H9 (cell line): ENCODE measurements at regions not wholly inside any gene's neighbourhood (a gene's known extent, or its start where the extent isn't known, plus 50 kb on each side); places are given as distances from the start of the nearest gene placed in this dataset.

Experiments
- DNase-seq: peaks from one replicate; pipeline ENCODE4 v3.0.0-alpha.2; 2017
- H2AFZ ChIP-seq: one replicate; pipeline ENCODE4 v1.6.1; 2013; ENCODE audit warnings: mild to moderate bottlenecking, low read length, control low read depth, moderate library complexity
- H2AK5ac ChIP-seq: 2 replicates; pipeline ENCODE4 v1.6.1; 2013; ENCODE audit warnings: low read length, control low read depth, mixed read lengths; ENCODE audit not compliant: insufficient read length
- H2BK120ac ChIP-seq: one replicate; pipeline ENCODE4 v1.6.1; 2013; ENCODE audit warnings: low read depth, mild to moderate bottlenecking, low read length, control low read depth, inconsistent platforms; ENCODE audit not compliant: poor library complexity, severe bottlenecking
- H2BK12ac ChIP-seq: 2 replicates; pipeline ENCODE4 v1.6.1; 2013; ENCODE audit warnings: low read length, control low read depth, mixed read lengths, low read depth; ENCODE audit not compliant: insufficient read length
- H2BK15ac ChIP-seq: 2 replicates; pipeline ENCODE4 v1.6.1; 2013; ENCODE audit warnings: low read depth, low read length, control low read depth
- H2BK20ac ChIP-seq: one replicate; pipeline ENCODE4 v1.6.1; 2013; ENCODE audit warnings: low read depth, mild to moderate bottlenecking, low read length, control low read depth, inconsistent platforms; ENCODE audit not compliant: poor library complexity, severe bottlenecking
- H2BK5ac ChIP-seq: 2 replicates; pipeline ENCODE4 v1.6.1; 2013; ENCODE audit warnings: low read length, control low read depth, mixed read lengths; ENCODE audit not compliant: insufficient read length
- H3K14ac ChIP-seq: 2 replicates; pipeline ENCODE4 v1.6.1; 2013; ENCODE audit warnings: low read length, control low read depth; ENCODE audit not compliant: insufficient read depth
- H3K18ac ChIP-seq: 2 replicates; pipeline ENCODE4 v1.6.1; 2013; ENCODE audit warnings: low read depth, mild to moderate bottlenecking, mixed read lengths, low read length, control low read depth; ENCODE audit not compliant: insufficient read length
- H3K23ac ChIP-seq: 2 replicates; pipeline ENCODE4 v1.6.1; 2013; ENCODE audit warnings: low read length, control low read depth, mixed read lengths, low read depth; ENCODE audit not compliant: insufficient read length
- H3K23me2 ChIP-seq: 2 replicates; pipeline ENCODE4 v1.6.1; 2013; ENCODE audit warnings: low read depth, mild to moderate bottlenecking, mixed read lengths, low read length, control low read depth; ENCODE audit not compliant: insufficient read length, poor library complexity, severe bottlenecking
- H3K27ac ChIP-seq: 2 replicates; pipeline ENCODE4 v1.5.1; 2013; ENCODE audit warnings: low read length, control low read depth, mixed read lengths, low read depth; ENCODE audit not compliant: insufficient read length
- H3K27me3 ChIP-seq: 2 replicates; pipeline ENCODE4 v1.6.1; 2013; ENCODE audit warnings: low read length, control low read depth, inconsistent platforms; ENCODE audit not compliant: insufficient read depth
- H3K4ac ChIP-seq: 2 replicates; pipeline ENCODE4 v1.6.1; 2013; ENCODE audit warnings: low read depth, mild to moderate bottlenecking, control low read depth, inconsistent platforms, low read length, moderate library complexity
- H3K4me1 ChIP-seq: 2 replicates; pipeline ENCODE4 v1.6.1; 2013; ENCODE audit warnings: low read length, control low read depth, inconsistent platforms; ENCODE audit not compliant: insufficient read depth
- H3K4me2 ChIP-seq: 2 replicates; pipeline ENCODE4 v1.6.1; 2013; ENCODE audit warnings: low read length, control low read depth, mixed read lengths; ENCODE audit not compliant: insufficient read length, insufficient read depth
- H3K56ac ChIP-seq: 2 replicates; pipeline ENCODE4 v1.6.1; 2013; ENCODE audit warnings: low read depth, mild to moderate bottlenecking, mixed read lengths, low read length, control low read depth; ENCODE audit not compliant: insufficient read length
- H3K79me1 ChIP-seq: 2 replicates; pipeline ENCODE4 v1.6.1; 2013; ENCODE audit warnings: low read depth, mild to moderate bottlenecking, moderate library complexity, low read length, control low read depth, inconsistent platforms; ENCODE audit not compliant: insufficient read depth, poor library complexity, severe bottlenecking
- H3K79me2 ChIP-seq: 2 replicates; pipeline ENCODE4 v1.6.1; 2013; ENCODE audit warnings: low read length, control low read depth, inconsistent platforms; ENCODE audit not compliant: insufficient read depth
- H3K9ac ChIP-seq: 2 replicates; pipeline ENCODE4 v1.6.1; 2013; ENCODE audit warnings: low read length, control low read depth, mixed read lengths; ENCODE audit not compliant: insufficient read length; ENCODE audit errors: extremely low read depth
- H3K9me3 ChIP-seq: one replicate; pipeline ENCODE4 v1.6.1; 2013; ENCODE audit warnings: low read depth, low read length, inconsistent platforms; ENCODE audit not compliant: control insufficient read depth
- H3T11ph ChIP-seq: one replicate; pipeline ENCODE4 v1.6.1; 2013; ENCODE audit warnings: mild to moderate bottlenecking, low read length, control low read depth, inconsistent platforms
- H4K20me1 ChIP-seq: one replicate; pipeline ENCODE4 v1.6.1; 2013; ENCODE audit not compliant: control insufficient read depth, insufficient read length, insufficient read depth
- H4K5ac ChIP-seq: 2 replicates; pipeline ENCODE4 v1.6.1; 2013; ENCODE audit warnings: low read depth, mild to moderate bottlenecking, mixed read lengths, low read length, control low read depth; ENCODE audit not compliant: insufficient read length
- H4K8ac ChIP-seq: replicated peaks from 2 replicates; pipeline ENCODE4 v1.6.1; 2013; ENCODE audit warnings: low read length, control low read depth, mixed read lengths, low read depth; ENCODE audit not compliant: insufficient read length
- H4K91ac ChIP-seq: 2 replicates; pipeline ENCODE4 v1.6.1; 2013; ENCODE audit warnings: low read depth, mild to moderate bottlenecking, moderate library complexity, mixed read lengths, low read length, control low read depth; ENCODE audit not compliant: insufficient read length
- H3K27ac Mint-ChIP-seq, 3 experiments: 2 replicates in 2 of 3; 3 replicates in 1 of 3; pipeline ENCODE4 v1.8.0; 2020 to 2021; ENCODE audit warnings: mixed read lengths in 3 of 3, mild to moderate bottlenecking in 1 of 3, moderate library complexity in 1 of 3
- H3K27me3 Mint-ChIP-seq: 2 replicates; pipeline ENCODE4 v1.8.0; 2021; ENCODE audit warnings: low read depth, mild to moderate bottlenecking, moderate library complexity, mixed read lengths
- H3K36me3 Mint-ChIP-seq, 3 experiments: 2 replicates in 2 of 3; 3 replicates in 1 of 3; pipeline ENCODE4 v1.8.0; 2020 to 2021; ENCODE audit warnings: low read depth in 3 of 3, mixed read lengths in 3 of 3; ENCODE audit not compliant: insufficient read depth in 1 of 3
- H3K4me1 Mint-ChIP-seq, 2 experiments: 2 replicates each; pipeline ENCODE4 v1.8.0; 2020; ENCODE audit warnings: mixed read lengths in 2 of 2
- H3K4me3 Mint-ChIP-seq, 2 experiments: 2 replicates in 1 of 2; 3 replicates in 1 of 2; pipeline ENCODE4 v1.8.0; 2020 to 2021; ENCODE audit warnings: mild to moderate bottlenecking in 2 of 2, mixed read lengths in 2 of 2, moderate library complexity in 1 of 2
- H3K9me3 Mint-ChIP-seq, 2 experiments: 2 replicates in 1 of 2; 3 replicates in 1 of 2; pipeline ENCODE4 v1.8.0; 2020; ENCODE audit warnings: mild to moderate bottlenecking in 2 of 2, mixed read lengths in 2 of 2, moderate library complexity in 1 of 2
- CTCF ChIP-seq: fragments of 200-600 bp; sonication (generic); conservative IDR thresholded peaks from 3 replicates; pipeline ENCODE4 v1.8.0; 2021; ENCODE audit warnings: antibody characterized with exemption, mild to moderate bottlenecking
- WGBS: extraction: QIAGEN DNeasy Blood & Tissue Kit; methylation state at CpG from one replicate; pipeline ENCODE4 v1.1.7; 2013; ENCODE audit warnings: missing lambda C conversion rate, low lambda C conversion rate, mixed read lengths; ENCODE audit not compliant: insufficient read length; ENCODE audit errors: extremely low coverage; 5-methylcytosine and 5-hydroxymethylcytosine counted together

- H3K4me2 ChIP-seq = no peak overlapping the region
- H3K14ac ChIP-seq = no peak overlapping the region
- no peaks in the 10 kb centered on the region for H3K79me2 ChIP-seq
- H3K9me3 Mint-ChIP-seq = no peaks in the 10 kb centered on the region; a peak in 1 of 5 replicates
- H3K9me3 ChIP-seq = no peaks in the 10 kb centered on the region
- no peaks in the 10 kb centered on the region for H3K36me3 Mint-ChIP-seq
- H3K4me3 Mint-ChIP-seq = no peak overlapping the region
- no peak overlapping the region for H2BK15ac ChIP-seq
- TF ChIP-seq CTCF = no peak
- H4K5ac ChIP-seq = no peak overlapping the region
- H3K4ac ChIP-seq = no peak overlapping the region
- no peak overlapping the region for H3K18ac ChIP-seq
- H3T11ph ChIP-seq = no peak overlapping the region
- H4K91ac ChIP-seq = no peak overlapping the region
- no peaks in the 10 kb centered on the region for H3K23me2 ChIP-seq
- no peak overlapping the region for H3K56ac ChIP-seq
- H2BK12ac ChIP-seq = no peak overlapping the region
- no peak for DNase-seq
- no peaks in the 10 kb centered on the region for H3K4me1 ChIP-seq
- no peaks in the 10 kb centered on the region for H3K27me3 ChIP-seq
- no peaks in the 10 kb centered on the region for H3K79me1 ChIP-seq
- H3K9ac ChIP-seq = no peak overlapping the region
- H4K8ac ChIP-seq = no peak overlapping the region
- no peak overlapping the region for H2BK5ac ChIP-seq
- H3K27ac Mint-ChIP-seq = no peak overlapping the region
- no peak overlapping the region for H2AK5ac ChIP-seq
- H3K23ac ChIP-seq = no peak overlapping the region
- H3K27me3 Mint-ChIP-seq = peaks cover 22% of the 10 kb centered on the region
- H4K20me1 ChIP-seq = no peaks in the 10 kb centered on the region
- H3K27ac ChIP-seq = no peak overlapping the region
- H2BK20ac ChIP-seq = no peak overlapping the region
- H2AFZ ChIP-seq = no peak overlapping the region
- H2BK120ac ChIP-seq = no peak overlapping the region
- no CpG with 5 or more reads among the region's 1 CpG for WGBS
- H3K4me1 Mint-ChIP-seq = no peaks in the 10 kb centered on the region
These were observed 219.7 kb upstream of the PKDCC start for GRCh38 chr2:41828052-41828643.
